ENCODE measurements at regions not wholly inside any gene's neighbourhood (a gene's known extent, or its start where the extent isn't known, plus 50 kb on each side); places are given as distances from the start of the nearest gene placed in this dataset.

DNA sequence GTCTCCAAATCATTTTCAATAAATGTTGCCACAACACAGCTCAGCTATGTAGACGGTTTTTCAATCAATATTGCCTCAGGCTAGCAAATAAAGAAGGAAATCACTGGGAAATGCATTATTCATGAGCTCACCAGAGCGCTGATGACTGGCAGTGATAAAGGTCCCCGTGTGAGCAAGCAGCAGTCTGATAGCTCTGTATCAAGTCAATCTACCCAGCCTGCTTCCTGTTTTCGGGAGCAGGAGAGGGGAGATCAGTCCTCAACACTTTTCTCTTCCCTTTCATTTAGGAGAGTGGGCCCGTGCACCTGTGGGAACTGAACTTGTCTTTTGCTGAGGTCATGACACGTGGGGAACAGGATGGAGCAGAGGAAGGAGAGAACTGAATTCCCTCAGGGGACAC is 253.9 kb upstream of the SIX2 start:
- peaks cover 0 to 32% (median 23%) of the 10 kb centered on the region in 4 donors for H3K4me1 ChIP-seq (ENCODE audit: control insufficient read depth in 4 of 4, insufficient read depth in 4 of 4, low read length in 3 of 4)
- no peak overlapping the region for H3K9ac ChIP-seq (ENCODE audit: low read depth in 1 of 2, low read length in 2 of 2)
- no peak overlapping the region for H3K4me3 ChIP-seq (ENCODE audit: low read depth in 1 of 3, low read length in 3 of 3)
- WGBS, result 40% methylated on average over 6 of the region's 6 CpGs
- no peaks in the 10 kb centered on the region for H3K9me3 ChIP-seq (ENCODE audit: control insufficient read depth in 4 of 4, low read length in 3 of 4)
- no peak for TF ChIP-seq GABPA (IDR thresholded peaks at IDR 0.05 in 1 of 2, conservative IDR thresholded peaks at IDR 0.05 in 1 of 2)
- no peak for TF ChIP-seq YY1 (IDR thresholded peaks at IDR 0.05)
- TF ChIP-seq NR2F2 (IDR thresholded peaks at IDR 0.05), result no peak
- TF ChIP-seq RAD21 (IDR thresholded peaks at IDR 0.05), result no peak
- no peak for TF ChIP-seq EGR1 (IDR thresholded peaks at IDR 0.05; ENCODE audit: low read depth in 2 of 2)
- no peak for TF ChIP-seq MAX (IDR thresholded peaks at IDR 0.05)
- TF ChIP-seq FOXA1 (IDR thresholded peaks at IDR 0.05), result no peak
- no peak for TF ChIP-seq HNF4A (conservative IDR thresholded peaks at IDR 0.05)
- no peak for TF ChIP-seq JUND (IDR thresholded peaks at IDR 0.05)
- no peak for TF ChIP-seq RXRA (IDR thresholded peaks at IDR 0.05)
- TF ChIP-seq TAF1 (conservative IDR thresholded peaks at IDR 0.05), result no peak
- no peak for DNase-seq (ENCODE audit: low spot score)
- H3K36me3 ChIP-seq (ENCODE audit: control insufficient read depth in 4 of 4, insufficient read depth in 3 of 4, low read depth in 1 of 4, low read length in 3 of 4), result no peaks in the 10 kb centered on the region
- H3K27ac ChIP-seq (ENCODE audit: low read depth in 1 of 2, low read length in 2 of 2), result no peak overlapping the region
- H3K27me3 ChIP-seq (ENCODE audit: control insufficient read depth in 4 of 4, insufficient read depth in 4 of 4, low read length in 3 of 4), result no peaks in the 10 kb centered on the region

- 89% methylated on average over 4 of the region's 4 CpGs for WGBS
- no peak for DNase-seq (ENCODE audit: low spot score)
- Histone ChIP-seq H3K36me3 (ENCODE audit: control insufficient read depth in 4 of 4, insufficient read depth in 3 of 4, low read depth in 1 of 4, low read length in 3 of 4) (no peaks in the 10 kb centered on the region), H3K4me1 (ENCODE audit: control insufficient read depth in 4 of 4, insufficient read depth in 4 of 4, low read length in 3 of 4) (peaks cover 2 to 42% (median 35%) of the 10 kb centered on the region in 4 donors), H3K27ac (ENCODE audit: low read depth in 1 of 2, low read length in 2 of 2) (no peak overlapping the region), H3K9ac (ENCODE audit: low read depth in 1 of 2, low read length in 2 of 2) (no peak overlapping the region), H3K4me3 (ENCODE audit: low read depth in 1 of 3, low read length in 3 of 3) (no peak overlapping the region), H3K27me3 (ENCODE audit: control insufficient read depth in 4 of 4, insufficient read depth in 4 of 4, low read length in 3 of 4) (no peaks in the 10 kb centered on the region), H3K9me3 (ENCODE audit: control insufficient read depth in 4 of 4, low read length in 3 of 4) (no peaks in the 10 kb centered on the region)
- TF ChIP-seq HNF4G (IDR thresholded peaks at IDR 0.05) (no peak), EGR1 (IDR thresholded peaks at IDR 0.05; ENCODE audit: low read depth in 2 of 2) (no peak), JUND (IDR thresholded peaks at IDR 0.05) (no peak), ZBTB33 (IDR thresholded peaks at IDR 0.05) (no peak), YY1 (IDR thresholded peaks at IDR 0.05) (no peak), MAX (IDR thresholded peaks at IDR 0.05) (no peak), NR2F2 (IDR thresholded peaks at IDR 0.05) (no peak), HNF4A (conservative IDR thresholded peaks at IDR 0.05) (no peak), GABPA (IDR thresholded peaks at IDR 0.05 in 1 of 2, conservative IDR thresholded peaks at IDR 0.05 in 1 of 2) (no peak), RXRA (IDR thresholded peaks at IDR 0.05) (no peak), CTCF (IDR thresholded peaks at IDR 0.05; ENCODE audit: low read depth, low read length, missing input control) (no peak)
- TF ChIP-seq, protein P1, sequence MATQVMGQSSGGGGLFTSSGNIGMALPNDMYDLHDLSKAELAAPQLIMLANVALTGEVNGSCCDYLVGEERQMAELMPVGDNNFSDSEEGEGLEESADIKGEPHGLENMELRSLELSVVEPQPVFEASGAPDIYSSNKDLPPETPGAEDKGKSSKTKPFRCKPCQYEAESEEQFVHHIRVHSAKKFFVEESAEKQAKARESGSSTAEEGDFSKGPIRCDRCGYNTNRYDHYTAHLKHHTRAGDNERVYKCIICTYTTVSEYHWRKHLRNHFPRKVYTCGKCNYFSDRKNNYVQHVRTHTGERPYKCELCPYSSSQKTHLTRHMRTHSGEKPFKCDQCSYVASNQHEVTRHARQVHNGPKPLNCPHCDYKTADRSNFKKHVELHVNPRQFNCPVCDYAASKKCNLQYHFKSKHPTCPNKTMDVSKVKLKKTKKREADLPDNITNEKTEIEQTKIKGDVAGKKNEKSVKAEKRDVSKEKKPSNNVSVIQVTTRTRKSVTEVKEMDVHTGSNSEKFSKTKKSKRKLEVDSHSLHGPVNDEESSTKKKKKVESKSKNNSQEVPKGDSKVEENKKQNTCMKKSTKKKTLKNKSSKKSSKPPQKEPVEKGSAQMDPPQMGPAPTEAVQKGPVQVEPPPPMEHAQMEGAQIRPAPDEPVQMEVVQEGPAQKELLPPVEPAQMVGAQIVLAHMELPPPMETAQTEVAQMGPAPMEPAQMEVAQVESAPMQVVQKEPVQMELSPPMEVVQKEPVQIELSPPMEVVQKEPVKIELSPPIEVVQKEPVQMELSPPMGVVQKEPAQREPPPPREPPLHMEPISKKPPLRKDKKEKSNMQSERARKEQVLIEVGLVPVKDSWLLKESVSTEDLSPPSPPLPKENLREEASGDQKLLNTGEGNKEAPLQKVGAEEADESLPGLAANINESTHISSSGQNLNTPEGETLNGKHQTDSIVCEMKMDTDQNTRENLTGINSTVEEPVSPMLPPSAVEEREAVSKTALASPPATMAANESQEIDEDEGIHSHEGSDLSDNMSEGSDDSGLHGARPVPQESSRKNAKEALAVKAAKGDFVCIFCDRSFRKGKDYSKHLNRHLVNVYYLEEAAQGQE (IDR thresholded peaks at IDR 0.05), result no peak
Observed at GRCh38 chr2:45261746-45262145, 252.5 kb upstream of the SIX2 start.
